LHCN-M2 (cell line): ENCODE measurements at regions not wholly inside any gene's neighbourhood (a gene's known extent, or its start where the extent isn't known, plus 50 kb on each side); places are given as distances from the start of the nearest gene placed in this dataset.

Experiments used
- DNase-seq: peaks from one replicate; pipeline ENCODE4 v3.0.0-alpha.2; 2012; ENCODE audit warnings: low read depth

- no peak for DNase-seq
Observed at GRCh38 chr2:136244536-136244885, 126.6 kb upstream of the CXCR4 start.

DNA sequence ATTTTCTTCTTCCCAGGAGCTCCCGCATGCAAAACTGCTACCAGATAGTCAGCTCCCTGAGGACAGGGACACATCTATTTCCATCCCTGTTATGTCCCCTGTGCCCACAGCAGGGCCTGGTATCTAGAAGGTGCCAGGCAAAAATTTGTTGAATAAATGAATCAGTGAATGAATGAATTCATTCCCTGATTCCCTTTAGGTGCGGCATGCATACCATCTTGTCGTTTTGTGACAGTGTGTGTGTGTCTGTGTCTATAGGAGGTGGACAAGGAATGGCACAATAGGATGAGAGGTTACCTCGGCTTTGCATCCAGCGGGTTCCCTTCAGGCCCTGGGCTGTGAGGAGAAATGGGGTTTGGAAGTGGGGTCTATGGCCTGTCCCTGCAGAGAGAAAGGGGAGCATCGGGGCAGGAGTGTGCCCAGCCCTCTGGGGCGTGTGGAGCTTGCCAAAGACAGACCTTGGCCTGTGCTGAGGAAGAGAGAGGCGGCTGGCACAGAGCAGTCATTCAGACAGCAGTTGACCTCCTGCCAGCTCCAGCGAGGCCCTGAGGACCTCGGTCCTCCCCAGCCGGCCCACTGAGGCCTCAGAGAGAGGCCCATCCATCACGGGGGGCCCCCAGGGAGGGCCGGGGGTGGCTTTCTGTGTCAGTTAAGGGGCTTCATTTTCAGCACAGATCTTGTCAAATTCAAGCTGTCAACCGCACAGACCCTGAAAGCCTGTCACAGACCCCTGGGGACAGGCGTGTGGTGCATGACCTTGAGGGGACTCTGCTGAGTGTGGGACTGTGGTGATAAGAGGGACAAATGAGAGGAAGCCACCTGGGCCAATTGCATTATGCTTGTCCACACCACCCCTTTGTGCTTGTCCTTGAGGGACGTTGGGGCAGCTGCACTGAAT is 125.9 kb upstream of the CXCR4 start:
- DNase-seq = no peak

GRCh38 chr2:136242687-136243277 is 124.8 kb upstream of the CXCR4 start:
- peak; percentile 8 for DNase-seq

GRCh38 chr2:136242100-136242499 is 124.2 kb upstream of the CXCR4 start:
- no peak for DNase-seq

GRCh38 chr2:136239079-136239685 is 121.2 kb upstream of the CXCR4 start:
- DNase-seq = no peak

DNA sequence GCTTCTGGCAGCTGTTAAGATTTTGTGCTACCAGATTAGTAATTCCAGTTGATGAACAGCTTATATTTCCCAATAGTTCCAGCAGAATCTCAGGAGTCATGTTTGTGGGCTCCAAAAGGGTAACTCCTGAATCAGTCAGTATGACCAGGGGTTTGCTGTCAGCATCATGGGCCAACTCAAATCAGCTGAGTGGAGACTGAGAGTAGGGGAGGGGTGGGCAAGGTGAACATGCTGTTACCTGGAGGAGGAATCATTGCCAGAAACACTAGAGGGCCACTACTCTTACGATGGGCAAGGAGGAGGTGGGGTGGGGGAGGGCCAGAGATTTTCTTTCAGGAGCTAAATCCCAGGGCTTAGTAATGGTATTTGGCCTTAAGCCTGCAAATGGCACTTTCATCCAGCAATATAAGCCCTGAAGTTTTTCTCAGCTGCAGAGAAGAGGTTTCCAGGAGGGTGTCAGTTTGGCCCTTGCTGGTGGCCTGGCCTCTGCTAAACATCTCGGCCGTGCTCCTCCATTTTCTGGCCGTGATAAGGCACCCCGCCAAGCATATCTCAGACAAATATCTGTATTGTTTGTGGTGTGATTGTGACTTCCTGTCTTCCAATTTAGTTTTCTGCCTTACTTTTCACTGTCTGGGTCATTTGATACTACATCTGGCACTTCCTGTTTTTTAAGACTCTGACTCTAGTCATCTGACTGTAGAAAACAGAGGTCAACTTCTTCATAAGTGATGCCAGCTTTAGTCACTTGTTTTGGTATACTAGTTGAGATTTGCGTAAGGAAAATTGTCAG is 120.5 kb upstream of the CXCR4 start:
- DNase-seq = peak; percentile 59

- DNase-seq = peak; percentile 40
Observed at GRCh38 chr2:136236019-136236418, 118.1 kb upstream of the CXCR4 start.

DNA sequence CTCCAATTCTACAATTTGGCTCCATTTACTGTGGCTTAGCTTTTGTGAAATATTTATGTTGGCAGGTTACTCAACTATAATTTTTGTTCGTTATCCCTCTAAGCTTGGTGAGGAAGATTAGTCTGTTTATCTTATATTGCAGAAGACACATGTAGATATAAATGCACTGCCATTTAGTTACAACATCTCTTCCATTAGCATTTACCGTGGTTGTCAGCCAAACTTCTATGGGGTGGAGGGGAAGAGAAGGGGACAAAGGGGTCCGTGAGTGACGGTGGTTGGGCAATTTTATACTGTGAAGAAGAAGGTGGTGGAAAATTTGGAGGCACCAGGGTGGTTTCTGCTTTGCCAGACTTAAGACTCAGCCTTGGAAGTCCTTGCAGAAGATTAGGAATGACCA is 117.6 kb upstream of the CXCR4 start:
- no peak for DNase-seq

DNA sequence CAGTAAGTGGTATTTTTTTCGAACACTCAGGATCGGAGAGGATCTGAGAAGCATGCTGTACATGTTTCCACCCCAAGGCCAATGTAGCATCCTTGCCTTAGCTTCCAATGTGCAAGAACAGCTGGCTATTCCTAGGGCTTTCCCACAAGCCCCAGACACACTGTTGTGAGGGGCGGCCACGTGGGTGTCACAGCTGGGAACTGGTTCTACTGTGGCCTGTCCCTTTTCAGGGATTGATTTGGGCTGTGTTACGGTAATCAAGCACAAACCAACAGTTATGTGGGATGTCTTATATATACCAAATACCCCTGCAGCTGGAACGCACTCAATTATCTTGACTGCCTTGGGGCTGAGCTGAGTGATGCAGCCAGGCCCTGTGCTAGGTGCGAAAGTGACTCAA is 116.3 kb upstream of the CXCR4 start:
- DNase-seq = no peak

GRCh38 chr2:136233298-136233697 is 115.3 kb upstream of the CXCR4 start:
- no peak for DNase-seq

DNA sequence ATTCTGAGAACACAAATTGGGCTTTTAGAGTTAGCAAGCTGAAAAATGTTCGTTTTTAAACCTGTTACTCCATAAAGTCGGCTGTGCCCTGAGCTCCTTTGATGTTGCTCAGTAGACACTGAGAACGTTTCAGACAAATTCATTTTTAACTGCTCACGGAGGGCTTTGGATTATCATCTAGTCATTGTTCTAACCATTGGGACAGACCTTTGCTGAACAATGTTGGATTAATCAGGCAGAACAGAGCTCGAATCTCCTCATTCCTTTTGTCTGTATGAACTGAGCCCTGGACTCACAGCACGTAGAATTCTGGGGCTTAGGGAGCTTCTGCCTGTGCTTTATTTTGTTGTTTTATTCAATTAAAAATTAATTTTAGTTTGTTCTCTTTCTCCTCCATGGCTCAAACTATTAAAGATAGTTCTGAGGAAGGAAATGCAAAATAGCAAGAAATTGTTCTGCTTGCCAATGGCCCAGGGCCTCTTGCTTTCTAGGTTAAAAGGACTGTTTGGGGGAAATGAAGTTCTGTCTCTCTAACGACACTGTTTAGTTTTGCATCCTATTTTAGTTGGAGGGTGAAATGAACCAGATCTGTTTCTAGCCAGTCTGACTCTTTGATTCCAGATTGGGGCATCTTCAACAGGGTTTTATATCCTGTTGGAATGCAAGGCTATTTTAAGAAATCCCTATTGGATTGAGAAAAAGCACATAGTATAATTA is 114.7 kb upstream of the CXCR4 start:
- no peak for DNase-seq

GRCh38 chr2:136230464-136230863 is 112.5 kb upstream of the CXCR4 start:
- no peak for DNase-seq

DNA sequence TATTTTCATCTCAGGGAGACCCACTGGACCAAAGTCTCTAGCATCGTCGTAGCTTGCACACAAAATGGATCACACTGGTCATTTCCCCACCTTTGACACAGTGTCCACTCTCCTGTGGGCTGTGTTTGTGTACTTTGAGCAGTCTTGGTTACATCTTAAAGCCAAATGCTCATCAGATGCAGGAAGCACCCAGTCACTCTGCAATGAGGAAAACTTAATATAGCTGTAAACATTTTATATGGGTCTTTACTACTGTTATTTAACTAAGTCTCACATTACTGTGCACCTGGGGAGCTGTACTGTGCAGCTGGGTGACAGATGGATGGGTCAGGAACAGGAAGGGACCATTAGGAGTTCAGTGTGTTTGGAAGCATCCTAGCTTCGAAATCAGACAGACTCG is 109.0 kb upstream of the CXCR4 start:
- no peak for DNase-seq

- DNase-seq = no peak
Observed at GRCh38 chr2:136225950-136226835, 108.2 kb upstream of the CXCR4 start.

GRCh38 chr2:136223274-136223673 is 105.3 kb upstream of the CXCR4 start:
- no peak for DNase-seq

GRCh38 chr2:136222862-136223261 is 104.9 kb upstream of the CXCR4 start:
- no peak for DNase-seq

DNA sequence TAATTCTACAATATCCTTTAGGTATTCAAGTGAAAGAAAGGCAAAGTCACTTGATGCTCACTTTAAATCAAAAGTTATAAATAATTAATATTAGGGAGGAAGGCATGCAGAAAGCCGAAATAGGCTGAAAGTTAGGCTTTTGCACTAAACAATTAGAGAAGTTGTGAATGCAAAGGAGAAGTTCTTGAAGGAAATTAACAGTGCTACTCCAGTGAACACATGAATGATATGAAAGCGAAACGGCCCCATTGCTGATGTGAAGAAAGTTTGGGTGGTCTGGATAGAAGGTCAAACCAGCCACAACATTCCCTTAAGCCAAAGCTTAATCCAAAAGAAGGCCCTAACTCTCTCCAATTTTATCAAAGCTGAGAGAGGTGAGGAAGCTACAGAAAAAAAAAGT is 103.1 kb upstream of the CXCR4 start:
- DNase-seq = no peak

- no peak for DNase-seq
Observed at GRCh38 chr2:136219963-136220362, 102.0 kb upstream of the CXCR4 start.

GRCh38 chr2:136219341-136219740 is 101.4 kb upstream of the CXCR4 start:
- no peak for DNase-seq

DNA sequence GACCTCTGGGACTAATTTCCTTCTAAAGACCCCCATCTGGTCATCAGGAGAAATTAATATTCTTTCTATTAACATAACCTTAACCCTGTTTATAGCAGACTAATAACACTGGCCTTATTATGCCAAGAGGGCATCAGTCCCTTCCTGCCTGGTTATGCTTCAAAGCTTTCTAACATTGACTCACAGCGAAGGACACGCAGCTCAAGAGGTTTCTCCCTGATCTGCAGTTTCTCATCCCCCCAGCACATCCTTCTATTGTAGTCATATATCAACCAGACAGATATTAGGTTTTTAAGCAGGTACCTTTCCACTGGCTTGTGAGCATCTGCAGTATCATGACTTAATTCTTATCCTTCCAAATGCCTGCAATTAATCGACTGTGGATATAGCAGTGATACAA is 100.0 kb upstream of the CXCR4 start:
- DNase-seq = no peak
